Dendritic cell treated with granulocyte-macrophage colony-stimulating factor and Interleukin-4, amounts not matched to agents 40 ng/mL and 50 ng/mL, for 4 days (primary cell): ENCODE measurements at regions not wholly inside any gene's neighbourhood (a gene's known extent, or its start where the extent isn't known, plus 50 kb on each side); places are given as distances from the start of the nearest gene placed in this dataset.

ENCODE experiments used
- H3K27ac Mint-ChIP-seq: one replicate; pipeline ENCODE4 v1.8.0; 2022; ENCODE audit warnings: mild to moderate bottlenecking, mixed read lengths
- H3K27me3 Mint-ChIP-seq: one replicate; pipeline ENCODE4 v1.8.0; 2022; ENCODE audit warnings: mild to moderate bottlenecking, mixed read lengths
- H3K36me3 Mint-ChIP-seq: one replicate; pipeline ENCODE4 v1.8.0; 2022; ENCODE audit warnings: low read depth, mixed read lengths
- H3K4me1 Mint-ChIP-seq: one replicate; pipeline ENCODE4 v1.8.0; 2022; ENCODE audit warnings: low read depth, mixed read lengths
- H3K4me3 Mint-ChIP-seq: one replicate; pipeline ENCODE4 v1.8.0; 2022; ENCODE audit warnings: mild to moderate bottlenecking, moderate library complexity, mixed read lengths
- H3K9me3 Mint-ChIP-seq: one replicate; pipeline ENCODE4 v1.8.0; 2022; ENCODE audit warnings: mixed read lengths
- intact Hi-C: fragments of 100-400 bp; cut with micrococcal nuclease; formaldehyde crosslinking; loops from one replicate; pipeline ENCODE4 v1.15.0; 2022

DNA sequence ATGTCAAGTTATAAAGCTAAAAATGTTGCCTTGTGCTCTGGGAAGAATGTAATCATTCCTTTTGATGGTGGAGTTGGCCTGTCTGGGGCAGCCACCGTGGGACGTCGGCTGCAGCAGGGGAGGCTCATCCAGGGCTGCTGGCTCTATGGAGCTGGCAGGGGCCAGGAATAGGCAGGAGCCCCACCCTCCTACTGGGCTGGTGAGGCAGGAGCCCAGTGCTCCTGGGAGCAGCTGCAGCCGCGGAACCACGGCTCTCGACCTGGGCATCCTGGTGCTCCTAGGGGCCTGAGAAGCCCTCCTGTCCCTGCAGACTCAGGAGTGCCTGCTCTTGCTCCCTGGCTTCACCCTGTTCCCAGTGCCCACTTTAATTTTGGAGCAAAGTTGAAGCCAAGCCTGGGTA lies 127.1 kb downstream of the DIPK2A start:
- Mint-ChIP-seq H3K4me3 (no peak overlapping the region), H3K9me3 (peaks cover 23% of the 10 kb centered on the region), H3K36me3 (no peaks in the 10 kb centered on the region), H3K4me1 (no peaks in the 10 kb centered on the region), H3K27ac (no peak overlapping the region), H3K27me3 (no peaks in the 10 kb centered on the region)
- intact Hi-C loops, result no loop called here

DNA sequence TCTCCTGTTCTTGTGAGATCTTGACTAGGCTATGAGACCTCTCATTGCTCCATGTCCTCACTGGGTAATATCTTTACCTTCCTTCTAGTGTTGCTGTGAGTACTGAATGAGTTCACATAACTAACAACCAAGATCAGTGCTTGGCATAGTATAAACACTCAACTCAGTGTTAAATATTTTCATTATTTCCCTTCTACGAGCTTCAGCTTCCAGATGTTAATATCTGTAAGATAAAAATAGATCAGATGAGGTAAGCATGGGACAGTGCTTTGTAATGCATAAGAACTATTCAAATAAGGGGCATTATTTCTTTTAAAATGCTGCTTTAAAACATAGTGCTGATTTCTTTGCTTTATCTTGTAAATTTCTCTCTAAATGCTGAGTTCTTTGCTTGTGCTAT lies 130.8 kb downstream of the DIPK2A start:
- Mint-ChIP-seq H3K27ac (no peak overlapping the region), H3K9me3 (peaks cover 23% of the 10 kb centered on the region), H3K4me1 (no peaks in the 10 kb centered on the region), H3K4me3 (no peak overlapping the region), H3K36me3 (no peaks in the 10 kb centered on the region), H3K27me3 (no peaks in the 10 kb centered on the region)
- intact Hi-C loops, result no loop called here

DNA sequence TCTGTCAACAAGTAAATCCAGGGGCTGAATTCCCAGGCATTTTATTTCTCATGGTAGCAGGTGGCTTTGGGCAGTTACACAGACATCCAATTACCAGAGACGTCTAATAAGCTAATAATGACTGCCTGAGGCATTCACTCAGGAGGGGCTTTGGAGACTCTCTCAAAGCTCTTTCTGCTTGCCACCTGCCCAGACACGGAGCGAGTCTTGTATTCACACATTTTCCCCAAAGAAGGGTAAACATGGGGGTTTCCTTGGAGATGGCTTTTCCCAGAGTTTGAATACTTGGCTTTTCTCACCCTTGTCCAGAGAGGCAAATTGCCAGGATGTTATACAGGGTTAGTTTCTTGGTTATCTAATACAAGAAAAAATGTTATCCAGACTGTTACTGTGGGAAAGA lies 132.6 kb downstream of the DIPK2A start:
- H3K4me1 Mint-ChIP-seq, result no peaks in the 10 kb centered on the region
- intact Hi-C loops, result no loop called here
- peaks cover 11% of the 10 kb centered on the region for H3K9me3 Mint-ChIP-seq
- no peaks in the 10 kb centered on the region for H3K27me3 Mint-ChIP-seq
- no peak overlapping the region for H3K4me3 Mint-ChIP-seq
- no peaks in the 10 kb centered on the region for H3K36me3 Mint-ChIP-seq
- no peak overlapping the region for H3K27ac Mint-ChIP-seq

DNA sequence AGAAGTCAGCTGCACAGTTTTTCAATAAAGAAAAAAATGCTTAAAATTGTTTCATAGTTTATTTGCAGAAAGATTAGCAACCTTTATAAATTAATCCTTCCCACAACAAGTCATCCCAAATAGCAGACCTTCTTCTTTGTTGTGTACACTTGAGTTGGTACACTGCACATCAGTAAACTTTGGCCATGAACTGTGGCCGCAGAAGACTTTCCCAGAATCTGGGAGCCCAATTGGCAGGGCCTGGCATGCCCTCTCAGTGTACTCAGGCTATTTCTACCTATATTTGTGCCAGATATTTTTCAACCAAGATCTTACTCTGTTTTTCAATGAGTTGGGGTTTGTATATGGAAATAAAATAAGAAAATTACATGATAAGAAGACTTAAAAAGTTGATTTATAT lies 133.1 kb downstream of the DIPK2A start:
- no peaks in the 10 kb centered on the region for H3K36me3 Mint-ChIP-seq
- intact Hi-C loops, result no loop called here
- no peaks in the 10 kb centered on the region for H3K27me3 Mint-ChIP-seq
- H3K4me1 Mint-ChIP-seq, result no peaks in the 10 kb centered on the region
- H3K4me3 Mint-ChIP-seq, result no peak overlapping the region
- peaks cover 6% of the 10 kb centered on the region for H3K9me3 Mint-ChIP-seq
- H3K27ac Mint-ChIP-seq, result no peak overlapping the region

DNA sequence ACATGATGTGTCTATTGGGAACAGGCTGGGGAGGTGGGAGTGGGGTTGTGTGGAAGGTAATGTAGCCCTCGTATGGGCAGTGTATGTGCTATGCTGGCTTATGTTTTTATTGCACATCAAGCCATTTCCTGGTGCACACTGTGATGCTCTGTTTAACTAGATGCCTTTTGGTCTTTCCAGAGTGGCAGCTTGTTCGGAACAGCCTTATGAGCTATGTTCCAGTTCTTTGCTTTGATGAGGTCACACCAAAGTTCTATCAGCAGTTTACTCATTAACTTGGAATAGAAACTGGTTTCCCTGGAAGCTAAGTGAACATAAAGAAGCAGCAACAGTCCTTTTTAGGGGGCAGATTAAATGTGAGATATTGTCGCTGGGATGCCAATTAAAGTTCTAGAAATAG lies 133.9 kb downstream of the DIPK2A start:
- no peaks in the 10 kb centered on the region for H3K9me3 Mint-ChIP-seq
- no peaks in the 10 kb centered on the region for H3K27me3 Mint-ChIP-seq
- no peaks in the 10 kb centered on the region for H3K4me1 Mint-ChIP-seq
- intact Hi-C loops, result no loop called here
- H3K27ac Mint-ChIP-seq, result no peak overlapping the region
- H3K36me3 Mint-ChIP-seq, result no peaks in the 10 kb centered on the region
- no peak overlapping the region for H3K4me3 Mint-ChIP-seq

GRCh38 chr3:144106970-144107369 lies 135.3 kb downstream of the DIPK2A start:
- H3K4me1 Mint-ChIP-seq, result no peaks in the 10 kb centered on the region
- no peak overlapping the region for H3K27ac Mint-ChIP-seq
- no peaks in the 10 kb centered on the region for H3K36me3 Mint-ChIP-seq
- intact Hi-C loops, result no loop called here
- H3K4me3 Mint-ChIP-seq, result no peak overlapping the region
- no peaks in the 10 kb centered on the region for H3K27me3 Mint-ChIP-seq
- no peaks in the 10 kb centered on the region for H3K9me3 Mint-ChIP-seq

DNA sequence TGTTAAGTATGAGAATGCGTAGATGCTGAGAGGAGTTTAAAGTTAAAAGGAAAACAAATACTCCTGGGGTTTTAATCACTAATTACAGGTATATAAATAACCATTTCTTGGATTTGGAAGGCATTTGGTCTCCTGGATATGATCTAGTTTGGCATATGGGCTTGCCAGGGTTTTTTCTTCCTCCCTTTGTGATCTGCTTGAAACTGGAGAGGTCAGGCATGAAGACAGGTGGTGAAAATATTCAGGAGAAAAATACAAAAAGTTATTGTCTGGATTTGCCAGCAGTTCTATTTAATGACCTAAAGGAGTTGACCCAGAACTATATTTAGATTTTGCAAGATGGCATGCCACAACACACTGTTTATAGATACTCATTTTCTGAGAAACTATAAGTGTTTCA lies 136.3 kb downstream of the DIPK2A start:
- Mint-ChIP-seq H3K9me3 (no peaks in the 10 kb centered on the region), H3K27ac (no peak overlapping the region), H3K27me3 (no peaks in the 10 kb centered on the region), H3K4me1 (no peaks in the 10 kb centered on the region), H3K36me3 (no peaks in the 10 kb centered on the region), H3K4me3 (no peak overlapping the region)
- intact Hi-C loops, result no loop called here

DNA sequence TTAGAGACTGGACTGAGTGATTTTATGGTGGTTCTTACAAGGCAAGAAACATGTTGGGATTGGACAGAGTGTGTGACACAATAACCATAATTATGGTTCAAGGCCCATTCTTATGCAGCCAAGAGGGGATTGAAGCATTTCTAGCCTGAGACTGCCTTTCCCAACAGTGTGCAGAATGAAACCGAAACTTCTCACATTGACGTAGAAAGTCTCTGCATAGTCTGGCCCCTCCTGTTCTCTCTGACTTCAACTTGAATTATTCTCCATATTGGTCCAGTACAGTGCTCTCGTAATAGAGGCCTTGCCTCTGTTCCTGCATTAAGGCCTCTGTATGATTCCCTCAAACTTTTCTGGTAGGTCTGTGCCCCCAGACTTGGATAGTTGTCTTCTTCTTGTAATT lies 138.3 kb downstream of the DIPK2A start:
- Mint-ChIP-seq H3K9me3 (no peaks in the 10 kb centered on the region), H3K4me3 (no peak overlapping the region), H3K36me3 (no peaks in the 10 kb centered on the region), H3K27me3 (no peaks in the 10 kb centered on the region), H3K27ac (no peak overlapping the region), H3K4me1 (no peaks in the 10 kb centered on the region)
- intact Hi-C loops, result no loop called here

- no peak overlapping the region for H3K4me3 Mint-ChIP-seq
- no peaks in the 10 kb centered on the region for H3K4me1 Mint-ChIP-seq
- no peak overlapping the region for H3K27ac Mint-ChIP-seq
- no peaks in the 10 kb centered on the region for H3K27me3 Mint-ChIP-seq
- intact Hi-C loops, result no loop called here
- H3K9me3 Mint-ChIP-seq, result no peaks in the 10 kb centered on the region
- H3K36me3 Mint-ChIP-seq, result no peaks in the 10 kb centered on the region
These were observed 140.4 kb downstream of the DIPK2A start for GRCh38 chr3:144112036-144112435.

GRCh38 chr3:144112437-144112836 lies 140.8 kb downstream of the DIPK2A start:
- Mint-ChIP-seq H3K36me3 (no peaks in the 10 kb centered on the region), H3K4me3 (no peak overlapping the region), H3K4me1 (no peaks in the 10 kb centered on the region), H3K27ac (no peak overlapping the region), H3K9me3 (no peaks in the 10 kb centered on the region), H3K27me3 (no peaks in the 10 kb centered on the region)
- intact Hi-C loops, result no loop called here

DNA sequence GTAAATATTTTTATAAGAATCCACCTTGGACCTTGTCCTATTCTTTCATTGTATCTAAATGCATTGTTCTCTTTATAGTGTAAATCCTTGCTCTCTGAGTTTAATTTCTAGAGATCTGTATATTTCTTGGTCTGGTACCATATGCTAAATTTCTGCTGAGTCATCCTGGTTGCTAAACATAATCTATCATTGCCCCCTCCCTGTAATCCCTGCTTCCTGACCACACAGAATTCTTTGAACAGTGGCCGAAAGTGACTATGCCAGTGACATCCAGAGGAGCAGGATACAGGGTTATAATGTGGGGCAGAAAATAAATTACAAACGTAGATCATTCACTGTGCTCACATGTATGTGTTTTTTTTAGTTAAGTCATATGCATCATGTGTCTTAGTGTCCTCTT lies 143.1 kb downstream of the DIPK2A start:
- Mint-ChIP-seq H3K36me3 (no peaks in the 10 kb centered on the region), H3K27ac (no peak overlapping the region), H3K4me1 (no peaks in the 10 kb centered on the region), H3K9me3 (no peaks in the 10 kb centered on the region), H3K4me3 (no peak overlapping the region), H3K27me3 (no peaks in the 10 kb centered on the region)
- intact Hi-C loops, result no loop called here

DNA sequence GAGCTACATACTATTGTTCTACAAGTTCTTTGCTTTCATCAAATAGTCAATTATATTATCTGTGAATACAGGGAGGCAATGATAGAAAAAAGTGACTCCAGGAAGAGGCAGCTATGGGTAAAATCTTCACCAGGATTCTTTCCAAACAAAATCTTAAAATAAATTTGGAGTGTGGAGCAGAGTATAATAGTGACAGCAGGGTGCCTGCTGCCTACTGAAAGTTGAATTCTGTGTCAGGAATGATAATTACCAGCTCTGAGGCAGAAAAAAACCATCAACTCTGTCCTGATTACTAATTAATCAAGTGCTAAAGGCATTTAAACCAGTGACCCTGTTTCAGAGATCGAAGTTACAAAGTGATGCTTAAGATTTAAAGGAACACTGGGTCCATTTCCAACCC lies 148.0 kb downstream of the DIPK2A start:
- H3K9me3 Mint-ChIP-seq, result no peaks in the 10 kb centered on the region
- no peaks in the 10 kb centered on the region for H3K27me3 Mint-ChIP-seq
- H3K4me1 Mint-ChIP-seq, result no peaks in the 10 kb centered on the region
- H3K27ac Mint-ChIP-seq, result no peak overlapping the region
- intact Hi-C loops, result no loop called here
- no peaks in the 10 kb centered on the region for H3K36me3 Mint-ChIP-seq
- no peak overlapping the region for H3K4me3 Mint-ChIP-seq

DNA sequence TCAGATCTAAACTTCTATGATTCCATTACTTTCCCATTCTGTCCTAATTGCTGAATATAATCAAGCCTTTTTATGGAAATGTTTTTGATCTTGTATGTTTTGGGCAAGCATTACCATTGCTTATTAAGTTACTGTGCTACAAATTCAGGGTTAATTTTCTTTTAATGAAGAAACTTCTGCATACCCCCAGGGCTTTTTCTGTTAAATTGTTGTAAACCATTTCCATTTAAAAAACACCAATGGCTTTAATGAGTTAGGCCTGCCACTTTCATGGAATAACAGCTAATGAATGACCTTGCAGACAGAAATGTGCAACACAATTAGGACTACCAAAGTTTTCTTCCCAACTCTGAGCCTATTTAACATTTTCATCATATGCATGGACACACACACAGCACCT lies 150.0 kb downstream of the DIPK2A start:
- Mint-ChIP-seq H3K27me3 (no peaks in the 10 kb centered on the region), H3K9me3 (no peaks in the 10 kb centered on the region), H3K27ac (no peak overlapping the region), H3K4me1 (no peaks in the 10 kb centered on the region), H3K36me3 (no peaks in the 10 kb centered on the region), H3K4me3 (no peak overlapping the region)
- intact Hi-C loops, result no loop called here

GRCh38 chr3:144127014-144127413 lies 155.4 kb downstream of the DIPK2A start:
- no peaks in the 10 kb centered on the region for H3K36me3 Mint-ChIP-seq
- H3K27ac Mint-ChIP-seq, result no peak overlapping the region
- H3K27me3 Mint-ChIP-seq, result no peaks in the 10 kb centered on the region
- no peaks in the 10 kb centered on the region for H3K4me1 Mint-ChIP-seq
- H3K4me3 Mint-ChIP-seq, result no peak overlapping the region
- intact Hi-C loops, result no loop called here
- H3K9me3 Mint-ChIP-seq, result peaks cover 9% of the 10 kb centered on the region

DNA sequence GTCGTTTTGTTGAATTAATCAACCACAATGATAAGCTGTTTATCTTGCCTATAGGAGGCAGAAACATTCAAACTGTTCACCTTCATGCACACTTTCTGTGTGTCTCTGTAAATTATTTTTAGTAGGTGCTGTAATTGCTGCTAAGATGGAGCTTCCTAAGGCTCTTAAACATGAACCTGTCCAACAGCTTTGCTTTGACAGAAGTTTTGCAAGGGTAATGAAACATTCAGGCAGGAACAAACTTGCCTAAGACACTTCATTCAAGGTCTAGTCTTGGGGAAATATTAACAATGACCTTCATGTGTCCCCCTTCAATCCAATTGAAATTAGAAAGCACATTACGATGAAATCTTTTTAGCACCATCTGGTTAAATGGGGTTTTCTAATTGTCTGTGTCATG lies 156.1 kb downstream of the DIPK2A start:
- Mint-ChIP-seq H3K27ac (no peak overlapping the region), H3K4me1 (no peaks in the 10 kb centered on the region), H3K4me3 (no peak overlapping the region), H3K27me3 (no peaks in the 10 kb centered on the region), H3K36me3 (no peaks in the 10 kb centered on the region), H3K9me3 (peaks cover 9% of the 10 kb centered on the region)
- intact Hi-C loops, result no loop called here
